HG02981 (cell line): ENCODE measurements at regions not wholly inside any gene's neighbourhood (a gene's known extent, or its start where the extent isn't known, plus 50 kb on each side); places are given as distances from the start of the nearest gene placed in this dataset.

Source experiments
- ATAC-seq: cut with Tn5 transposase; IDR thresholded peaks from one replicate; pipeline ENCODE4 v1.9.1; 2021; ENCODE audit warnings: mild to moderate bottlenecking, moderate library complexity; ENCODE audit not compliant: unreplicated experiment

GRCh38 chr4:14496969-14497368, 505.3 kb upstream of the CPEB2 start:
- ATAC-seq = no peak

GRCh38 chr4:14504162-14504561, 498.1 kb upstream of the CPEB2 start:
- ATAC-seq = no peak

GRCh38 chr4:14513471-14513870, 488.8 kb upstream of the CPEB2 start:
- ATAC-seq = no peak

- no peak for ATAC-seq
These were observed 486.7 kb upstream of the CPEB2 start for GRCh38 chr4:14515556-14515955.

- ATAC-seq = no peak
These were observed 484.1 kb upstream of the CPEB2 start for GRCh38 chr4:14518136-14518535.

GRCh38 chr4:14520171-14520570, 482.1 kb upstream of the CPEB2 start:
- ATAC-seq = no peak

GRCh38 chr4:14524276-14524675, 478.0 kb upstream of the CPEB2 start:
- no peak for ATAC-seq

- ATAC-seq = no peak
These were observed 473.4 kb upstream of the CPEB2 start for GRCh38 chr4:14528918-14529317.

GRCh38 chr4:14529653-14530052, 472.6 kb upstream of the CPEB2 start:
- no peak for ATAC-seq

GRCh38 chr4:14532436-14532835, 469.8 kb upstream of the CPEB2 start:
- ATAC-seq = no peak

- ATAC-seq = no peak
These were observed 463.0 kb upstream of the CPEB2 start for GRCh38 chr4:14539246-14539645.

GRCh38 chr4:14545163-14545562, 457.1 kb upstream of the CPEB2 start:
- ATAC-seq = no peak

- no peak for ATAC-seq
These were observed 456.5 kb upstream of the CPEB2 start for GRCh38 chr4:14545807-14546206.

GRCh38 chr4:14552119-14552518, 450.2 kb upstream of the CPEB2 start:
- ATAC-seq = no peak

- no peak for ATAC-seq
These were observed 442.6 kb upstream of the CPEB2 start for GRCh38 chr4:14559646-14560045.

GRCh38 chr4:14560577-14560976, 441.7 kb upstream of the CPEB2 start:
- ATAC-seq = no peak

GRCh38 chr4:14562901-14563300, 439.4 kb upstream of the CPEB2 start:
- no peak for ATAC-seq

- ATAC-seq = no peak
These were observed 438.0 kb upstream of the CPEB2 start for GRCh38 chr4:14564281-14564680.

GRCh38 chr4:14566518-14566917, 435.8 kb upstream of the CPEB2 start:
- ATAC-seq = no peak

GRCh38 chr4:14568351-14568750, 433.9 kb upstream of the CPEB2 start:
- no peak for ATAC-seq

- ATAC-seq = no peak
These were observed 427.0 kb upstream of the CPEB2 start for GRCh38 chr4:14575289-14575688.

- no peak for ATAC-seq
These were observed 426.4 kb upstream of the CPEB2 start for GRCh38 chr4:14575919-14576318.

- no peak for ATAC-seq
These were observed 422.2 kb upstream of the CPEB2 start for GRCh38 chr4:14580061-14580460.

GRCh38 chr4:14581741-14582140, 420.5 kb upstream of the CPEB2 start:
- no peak for ATAC-seq
